ENCODE measurements at regions not wholly inside any gene's neighbourhood (a gene's known extent, or its start where the extent isn't known, plus 50 kb on each side); places are given as distances from the start of the nearest gene placed in this dataset.
A peak's percentile ranks its signal among the peaks of the same experiment; 100 is the strongest.

- Histone ChIP-seq H3K4me1 (ENCODE audit: low read length) (peaks cover 66% of the 10 kb centered on the region), H4K20me1 (ENCODE audit: insufficient read depth, low read length) (peaks cover 35% of the 10 kb centered on the region), H2AFZ (ENCODE audit: low read depth, low read length) (no peak overlapping the region), H3K79me2 (ENCODE audit: low read length) (peaks cover 91% of the 10 kb centered on the region), H3K9me3 (ENCODE audit: insufficient read depth, low read length) (no peaks in the 10 kb centered on the region), H3K4me2 (ENCODE audit: low read length) (peak overlapping the region; percentile 24), H3K27me3 (ENCODE audit: low read depth, low read length) (no peaks in the 10 kb centered on the region), H3K36me3 (replicated peaks; ENCODE audit: low read depth, low read length) (peaks cover 82% of the 10 kb centered on the region), H3K4me3 (ENCODE audit: low read length) (no peak overlapping the region), H3K27ac (ENCODE audit: low read length) (no peak overlapping the region), H3K9ac (ENCODE audit: low read length) (no peak overlapping the region)
- TF ChIP-seq EZH2phosphoT487 (IDR thresholded peaks at IDR 0.05; ENCODE audit: low read depth) (no peak), CTCF (IDR thresholded peaks at IDR 0.05; ENCODE audit: low read depth, low read length) (no peak)
Measured at GRCh38 chr7:22633286-22633953, 93.6 kb upstream of the IL6 start.

- H3K4me3 ChIP-seq (ENCODE audit: low read length), result no peak overlapping the region
- peaks cover 35% of the 10 kb centered on the region for H4K20me1 ChIP-seq (ENCODE audit: insufficient read depth, low read length)
- no peaks in the 10 kb centered on the region for H3K27me3 ChIP-seq (ENCODE audit: low read depth, low read length)
- no peak overlapping the region for H2AFZ ChIP-seq (ENCODE audit: low read depth, low read length)
- H3K9ac ChIP-seq (ENCODE audit: low read length), result no peak overlapping the region
- no peaks in the 10 kb centered on the region for H3K9me3 ChIP-seq (ENCODE audit: insufficient read depth, low read length)
- peaks cover 78% of the 10 kb centered on the region for H3K36me3 ChIP-seq (replicated peaks; ENCODE audit: low read depth, low read length)
- peak overlapping the region; percentile 10; the same call in 1 of the 2 replicates for H3K27ac ChIP-seq (ENCODE audit: low read length)
- no peak overlapping the region for H3K4me2 ChIP-seq (ENCODE audit: low read length)
- H3K79me2 ChIP-seq (ENCODE audit: low read length), result peaks cover 88% of the 10 kb centered on the region
- TF ChIP-seq CTCF (IDR thresholded peaks at IDR 0.05; ENCODE audit: low read depth, low read length), result no peak
- TF ChIP-seq EZH2phosphoT487 (IDR thresholded peaks at IDR 0.05; ENCODE audit: low read depth), result no peak
- peaks cover 74% of the 10 kb centered on the region for H3K4me1 ChIP-seq (ENCODE audit: low read length)
Measured at GRCh38 chr7:22632674-22633073, 94.3 kb upstream of the IL6 start.

- H4K20me1 ChIP-seq (ENCODE audit: insufficient read depth, low read length), result peaks cover 35% of the 10 kb centered on the region
- peaks cover 78% of the 10 kb centered on the region for H3K36me3 ChIP-seq (replicated peaks; ENCODE audit: low read depth, low read length)
- H3K9ac ChIP-seq (ENCODE audit: low read length), result no peak overlapping the region
- no peak for TF ChIP-seq CTCF (IDR thresholded peaks at IDR 0.05; ENCODE audit: low read depth, low read length)
- TF ChIP-seq EZH2phosphoT487 (IDR thresholded peaks at IDR 0.05; ENCODE audit: low read depth), result no peak
- H3K27ac ChIP-seq (ENCODE audit: low read length), result no peak overlapping the region
- H3K79me2 ChIP-seq (ENCODE audit: low read length), result peaks cover 87% of the 10 kb centered on the region
- H2AFZ ChIP-seq (ENCODE audit: low read depth, low read length), result no peak overlapping the region
- no peaks in the 10 kb centered on the region for H3K9me3 ChIP-seq (ENCODE audit: insufficient read depth, low read length)
- no peak overlapping the region for H3K4me2 ChIP-seq (ENCODE audit: low read length)
- H3K4me3 ChIP-seq (ENCODE audit: low read length), result no peak overlapping the region
- H3K27me3 ChIP-seq (ENCODE audit: low read depth, low read length), result no peaks in the 10 kb centered on the region
- H3K4me1 ChIP-seq (ENCODE audit: low read length), result peaks cover 82% of the 10 kb centered on the region
Measured at GRCh38 chr7:22631730-22632129, 95.3 kb upstream of the IL6 start.

GRCh38 chr7:22630069-22630468, 96.9 kb upstream of the IL6 start:
- Histone ChIP-seq H3K4me3 (ENCODE audit: low read length) (no peak overlapping the region), H3K27me3 (ENCODE audit: low read depth, low read length) (no peaks in the 10 kb centered on the region), H4K20me1 (ENCODE audit: insufficient read depth, low read length) (peaks cover 30% of the 10 kb centered on the region), H3K9me3 (ENCODE audit: insufficient read depth, low read length) (no peaks in the 10 kb centered on the region), H3K9ac (ENCODE audit: low read length) (no peak overlapping the region), H3K4me2 (ENCODE audit: low read length) (no peak overlapping the region), H3K36me3 (replicated peaks; ENCODE audit: low read depth, low read length) (peaks cover 79% of the 10 kb centered on the region), H3K27ac (ENCODE audit: low read length) (no peak overlapping the region), H2AFZ (ENCODE audit: low read depth, low read length) (no peak overlapping the region), H3K79me2 (ENCODE audit: low read length) (peaks cover 88% of the 10 kb centered on the region), H3K4me1 (ENCODE audit: low read length) (peaks cover 72% of the 10 kb centered on the region)
- TF ChIP-seq CTCF (IDR thresholded peaks at IDR 0.05; ENCODE audit: low read depth, low read length) (no peak), EZH2phosphoT487 (IDR thresholded peaks at IDR 0.05; ENCODE audit: low read depth) (no peak)

Data from OCI-LY3 (cell line).